ENCODE measurements at regions not wholly inside any gene's neighbourhood (a gene's known extent, or its start where the extent isn't known, plus 50 kb on each side); places are given as distances from the start of the nearest gene placed in this dataset.

DNA sequence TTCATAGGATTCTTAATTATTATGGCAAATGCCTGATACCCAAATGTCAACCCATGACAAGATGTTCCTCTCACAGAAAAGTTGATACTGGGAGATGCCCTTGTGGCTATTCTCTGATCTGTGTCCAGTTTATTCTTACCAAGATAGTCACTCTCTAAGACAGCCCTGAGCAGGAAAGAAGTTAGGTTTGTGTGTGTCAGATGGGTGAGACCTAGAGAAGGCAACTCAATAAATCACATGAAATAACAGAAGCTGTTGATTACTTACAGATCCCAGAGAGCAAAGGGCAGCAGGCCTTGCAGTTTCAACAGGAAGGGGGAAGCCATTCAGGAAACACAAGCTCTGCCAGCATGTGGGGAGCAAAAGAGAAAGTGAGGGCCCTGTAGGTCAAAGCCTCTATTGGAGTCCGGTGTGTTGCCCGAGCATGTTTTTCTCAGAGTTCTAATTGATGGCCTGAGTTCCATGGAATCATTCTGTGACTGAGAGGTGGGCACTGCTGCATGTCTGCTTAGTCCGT is 1193.7 kb upstream of the CDH18 start:
- TF ChIP-seq, protein P1, sequence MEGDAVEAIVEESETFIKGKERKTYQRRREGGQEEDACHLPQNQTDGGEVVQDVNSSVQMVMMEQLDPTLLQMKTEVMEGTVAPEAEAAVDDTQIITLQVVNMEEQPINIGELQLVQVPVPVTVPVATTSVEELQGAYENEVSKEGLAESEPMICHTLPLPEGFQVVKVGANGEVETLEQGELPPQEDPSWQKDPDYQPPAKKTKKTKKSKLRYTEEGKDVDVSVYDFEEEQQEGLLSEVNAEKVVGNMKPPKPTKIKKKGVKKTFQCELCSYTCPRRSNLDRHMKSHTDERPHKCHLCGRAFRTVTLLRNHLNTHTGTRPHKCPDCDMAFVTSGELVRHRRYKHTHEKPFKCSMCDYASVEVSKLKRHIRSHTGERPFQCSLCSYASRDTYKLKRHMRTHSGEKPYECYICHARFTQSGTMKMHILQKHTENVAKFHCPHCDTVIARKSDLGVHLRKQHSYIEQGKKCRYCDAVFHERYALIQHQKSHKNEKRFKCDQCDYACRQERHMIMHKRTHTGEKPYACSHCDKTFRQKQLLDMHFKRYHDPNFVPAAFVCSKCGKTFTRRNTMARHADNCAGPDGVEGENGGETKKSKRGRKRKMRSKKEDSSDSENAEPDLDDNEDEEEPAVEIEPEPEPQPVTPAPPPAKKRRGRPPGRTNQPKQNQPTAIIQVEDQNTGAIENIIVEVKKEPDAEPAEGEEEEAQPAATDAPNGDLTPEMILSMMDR (IDR thresholded peaks at IDR 0.05), result no peak
- no peak for TF ChIP-seq POLR2A (IDR thresholded peaks at IDR 0.05)

Measured in stomach (tissue), 4 donors.